ENCODE measurements at regions not wholly inside any gene's neighbourhood (a gene's known extent, or its start where the extent isn't known, plus 50 kb on each side); places are given as distances from the start of the nearest gene placed in this dataset.

GRCh38 chr6:43938178-43939105 lies 168.4 kb downstream of the VEGFA start:
- no peaks in the 10 kb centered on the region for H3K27me3 ChIP-seq (ENCODE audit: low read depth, low read length)
- H3K36me3 ChIP-seq (ENCODE audit: control insufficient read depth in 1 of 2, insufficient read depth in 2 of 2, low read length in 2 of 2): no peaks in the 10 kb centered on the region
- no peak overlapping the region for H3K27ac ChIP-seq (ENCODE audit: low read length)
- no peaks in the 10 kb centered on the region for H3K9me3 ChIP-seq (ENCODE audit: control insufficient read depth in 1 of 2, low read length in 2 of 2)
- H3K4me3 ChIP-seq (ENCODE audit: low read depth in 1 of 2, low read length in 2 of 2): no peak overlapping the region
- H3K4me1 ChIP-seq (ENCODE audit: control insufficient read depth in 1 of 2, insufficient read depth in 2 of 2, low read length in 2 of 2): no peaks in the 10 kb centered on the region

GRCh38 chr6:43937236-43938177 lies 167.5 kb downstream of the VEGFA start:
- no peaks in the 10 kb centered on the region for H3K27me3 ChIP-seq (ENCODE audit: low read depth, low read length)
- H3K27ac ChIP-seq (ENCODE audit: low read length): no peak overlapping the region
- H3K4me3 ChIP-seq (ENCODE audit: low read depth in 1 of 2, low read length in 2 of 2): no peak overlapping the region
- H3K9me3 ChIP-seq (ENCODE audit: control insufficient read depth in 1 of 2, low read length in 2 of 2): no peaks in the 10 kb centered on the region
- no peaks in the 10 kb centered on the region for H3K36me3 ChIP-seq (ENCODE audit: control insufficient read depth in 1 of 2, insufficient read depth in 2 of 2, low read length in 2 of 2)
- H3K4me1 ChIP-seq (ENCODE audit: control insufficient read depth in 1 of 2, insufficient read depth in 2 of 2, low read length in 2 of 2): no peaks in the 10 kb centered on the region

- H3K9me3 ChIP-seq (ENCODE audit: control insufficient read depth in 1 of 2, low read length in 2 of 2): no peaks in the 10 kb centered on the region
- H3K27ac ChIP-seq (ENCODE audit: low read length): no peak overlapping the region
- no peaks in the 10 kb centered on the region for H3K27me3 ChIP-seq (ENCODE audit: low read depth, low read length)
- H3K4me1 ChIP-seq (ENCODE audit: control insufficient read depth in 1 of 2, insufficient read depth in 2 of 2, low read length in 2 of 2): no peaks in the 10 kb centered on the region
- no peak overlapping the region for H3K4me3 ChIP-seq (ENCODE audit: low read depth in 1 of 2, low read length in 2 of 2)
- H3K36me3 ChIP-seq (ENCODE audit: control insufficient read depth in 1 of 2, insufficient read depth in 2 of 2, low read length in 2 of 2): no peaks in the 10 kb centered on the region
Observed at GRCh38 chr6:43936476-43936875, 166.5 kb downstream of the VEGFA start.

GRCh38 chr6:43935921-43936439 lies 166.0 kb downstream of the VEGFA start:
- Histone ChIP-seq H3K27ac (ENCODE audit: low read length) (no peak overlapping the region), H3K4me3 (ENCODE audit: low read depth in 1 of 2, low read length in 2 of 2) (no peak overlapping the region), H3K9me3 (ENCODE audit: control insufficient read depth in 1 of 2, low read length in 2 of 2) (no peaks in the 10 kb centered on the region), H3K36me3 (ENCODE audit: control insufficient read depth in 1 of 2, insufficient read depth in 2 of 2, low read length in 2 of 2) (no peaks in the 10 kb centered on the region), H3K27me3 (ENCODE audit: low read depth, low read length) (no peaks in the 10 kb centered on the region), H3K4me1 (ENCODE audit: control insufficient read depth in 1 of 2, insufficient read depth in 2 of 2, low read length in 2 of 2) (no peaks in the 10 kb centered on the region)

- H3K4me3 ChIP-seq (ENCODE audit: low read depth in 1 of 2, low read length in 2 of 2): no peak overlapping the region
- H3K9me3 ChIP-seq (ENCODE audit: control insufficient read depth in 1 of 2, low read length in 2 of 2): no peaks in the 10 kb centered on the region
- no peaks in the 10 kb centered on the region for H3K36me3 ChIP-seq (ENCODE audit: control insufficient read depth in 1 of 2, insufficient read depth in 2 of 2, low read length in 2 of 2)
- no peaks in the 10 kb centered on the region for H3K4me1 ChIP-seq (ENCODE audit: control insufficient read depth in 1 of 2, insufficient read depth in 2 of 2, low read length in 2 of 2)
- H3K27me3 ChIP-seq (ENCODE audit: low read depth, low read length): no peaks in the 10 kb centered on the region
- no peak overlapping the region for H3K27ac ChIP-seq (ENCODE audit: low read length)
Observed at GRCh38 chr6:43934803-43935602, 165.0 kb downstream of the VEGFA start.

GRCh38 chr6:43934183-43934802 lies 164.3 kb downstream of the VEGFA start:
- Histone ChIP-seq H3K4me1 (ENCODE audit: control insufficient read depth in 1 of 2, insufficient read depth in 2 of 2, low read length in 2 of 2) (no peaks in the 10 kb centered on the region), H3K27ac (ENCODE audit: low read length) (no peak overlapping the region), H3K9me3 (ENCODE audit: control insufficient read depth in 1 of 2, low read length in 2 of 2) (no peaks in the 10 kb centered on the region), H3K36me3 (ENCODE audit: control insufficient read depth in 1 of 2, insufficient read depth in 2 of 2, low read length in 2 of 2) (no peaks in the 10 kb centered on the region), H3K4me3 (ENCODE audit: low read depth in 1 of 2, low read length in 2 of 2) (no peak overlapping the region), H3K27me3 (ENCODE audit: low read depth, low read length) (no peaks in the 10 kb centered on the region)

GRCh38 chr6:43933148-43933885 lies 163.3 kb downstream of the VEGFA start:
- H3K36me3 ChIP-seq (ENCODE audit: control insufficient read depth in 1 of 2, insufficient read depth in 2 of 2, low read length in 2 of 2): no peaks in the 10 kb centered on the region
- H3K4me3 ChIP-seq (ENCODE audit: low read depth in 1 of 2, low read length in 2 of 2): no peak overlapping the region
- H3K4me1 ChIP-seq (ENCODE audit: control insufficient read depth in 1 of 2, insufficient read depth in 2 of 2, low read length in 2 of 2): no peaks in the 10 kb centered on the region
- no peak overlapping the region for H3K27ac ChIP-seq (ENCODE audit: low read length)
- H3K27me3 ChIP-seq (ENCODE audit: low read depth, low read length): no peaks in the 10 kb centered on the region
- H3K9me3 ChIP-seq (ENCODE audit: control insufficient read depth in 1 of 2, low read length in 2 of 2): no peaks in the 10 kb centered on the region

GRCh38 chr6:43932259-43933147 lies 162.5 kb downstream of the VEGFA start:
- no peak overlapping the region for H3K4me3 ChIP-seq (ENCODE audit: low read depth in 1 of 2, low read length in 2 of 2)
- no peaks in the 10 kb centered on the region for H3K36me3 ChIP-seq (ENCODE audit: control insufficient read depth in 1 of 2, insufficient read depth in 2 of 2, low read length in 2 of 2)
- H3K4me1 ChIP-seq (ENCODE audit: control insufficient read depth in 1 of 2, insufficient read depth in 2 of 2, low read length in 2 of 2): no peaks in the 10 kb centered on the region
- no peak overlapping the region for H3K27ac ChIP-seq (ENCODE audit: low read length)
- H3K27me3 ChIP-seq (ENCODE audit: low read depth, low read length): no peaks in the 10 kb centered on the region
- no peaks in the 10 kb centered on the region for H3K9me3 ChIP-seq (ENCODE audit: control insufficient read depth in 1 of 2, low read length in 2 of 2)

- no peaks in the 10 kb centered on the region for H3K36me3 ChIP-seq (ENCODE audit: control insufficient read depth in 1 of 2, insufficient read depth in 2 of 2, low read length in 2 of 2)
- no peaks in the 10 kb centered on the region for H3K9me3 ChIP-seq (ENCODE audit: control insufficient read depth in 1 of 2, low read length in 2 of 2)
- H3K4me1 ChIP-seq (ENCODE audit: control insufficient read depth in 1 of 2, insufficient read depth in 2 of 2, low read length in 2 of 2): no peaks in the 10 kb centered on the region
- H3K27ac ChIP-seq (ENCODE audit: low read length): no peak overlapping the region
- H3K27me3 ChIP-seq (ENCODE audit: low read depth, low read length): no peaks in the 10 kb centered on the region
- no peak overlapping the region for H3K4me3 ChIP-seq (ENCODE audit: low read depth in 1 of 2, low read length in 2 of 2)
Observed at GRCh38 chr6:43931201-43931600, 161.2 kb downstream of the VEGFA start.

Data from muscle layer of duodenum (tissue), 2 donors.